MM.1S (cell line): ENCODE measurements at regions not wholly inside any gene's neighbourhood (a gene's known extent, or its start where the extent isn't known, plus 50 kb on each side); places are given as distances from the start of the nearest gene placed in this dataset.

Experiments used
- EZH2 ChIP-seq: fragments of 300-600 bp; sonication (generic); optimal IDR thresholded peaks from 2 replicates; pipeline ENCODE3; 2017; ENCODE audit warnings: low read depth, mild to moderate bottlenecking, antibody characterized with exemption, low read length, mixed read lengths
- EZH2phosphoT487 ChIP-seq: fragments of 300-600 bp; sonication (generic); IDR thresholded peaks from 2 replicates; pipeline ENCODE4 v1.6.1; 2018; ENCODE audit warnings: antibody characterized with exemption, low read length
- TF ChIP-seq, protein P1 (sequence below): fragments of 300-600 bp; sonication (generic); IDR thresholded peaks from 2 replicates; pipeline ENCODE4 v1.5.1; 2016; ENCODE audit warnings: antibody characterized with exemption, low read length, mixed read lengths

- TF ChIP-seq, protein P1, sequence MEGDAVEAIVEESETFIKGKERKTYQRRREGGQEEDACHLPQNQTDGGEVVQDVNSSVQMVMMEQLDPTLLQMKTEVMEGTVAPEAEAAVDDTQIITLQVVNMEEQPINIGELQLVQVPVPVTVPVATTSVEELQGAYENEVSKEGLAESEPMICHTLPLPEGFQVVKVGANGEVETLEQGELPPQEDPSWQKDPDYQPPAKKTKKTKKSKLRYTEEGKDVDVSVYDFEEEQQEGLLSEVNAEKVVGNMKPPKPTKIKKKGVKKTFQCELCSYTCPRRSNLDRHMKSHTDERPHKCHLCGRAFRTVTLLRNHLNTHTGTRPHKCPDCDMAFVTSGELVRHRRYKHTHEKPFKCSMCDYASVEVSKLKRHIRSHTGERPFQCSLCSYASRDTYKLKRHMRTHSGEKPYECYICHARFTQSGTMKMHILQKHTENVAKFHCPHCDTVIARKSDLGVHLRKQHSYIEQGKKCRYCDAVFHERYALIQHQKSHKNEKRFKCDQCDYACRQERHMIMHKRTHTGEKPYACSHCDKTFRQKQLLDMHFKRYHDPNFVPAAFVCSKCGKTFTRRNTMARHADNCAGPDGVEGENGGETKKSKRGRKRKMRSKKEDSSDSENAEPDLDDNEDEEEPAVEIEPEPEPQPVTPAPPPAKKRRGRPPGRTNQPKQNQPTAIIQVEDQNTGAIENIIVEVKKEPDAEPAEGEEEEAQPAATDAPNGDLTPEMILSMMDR, result no peak
- TF ChIP-seq EZH2 (no peak), EZH2phosphoT487 (no peak)
These were observed 58.1 kb upstream of the BARX2 start for GRCh38 chr11:129317571-129317970.
